Fibroblast of skin of left quadriceps (primary cell): ENCODE measurements at regions not wholly inside any gene's neighbourhood (a gene's known extent, or its start where the extent isn't known, plus 50 kb on each side); places are given as distances from the start of the nearest gene placed in this dataset.
"Not testable (repeated sequence)": the region's sequence is repeated elsewhere in the genome, so short reads cannot be mapped to it uniquely, and the experiment has no call there.

Experiments
- DNase-seq, 2 experiments: peaks; one replicate each; pipeline ENCODE4 v3.0.0-alpha.2; 2013; ENCODE audit warnings: low read depth in 2 of 2

DNA sequence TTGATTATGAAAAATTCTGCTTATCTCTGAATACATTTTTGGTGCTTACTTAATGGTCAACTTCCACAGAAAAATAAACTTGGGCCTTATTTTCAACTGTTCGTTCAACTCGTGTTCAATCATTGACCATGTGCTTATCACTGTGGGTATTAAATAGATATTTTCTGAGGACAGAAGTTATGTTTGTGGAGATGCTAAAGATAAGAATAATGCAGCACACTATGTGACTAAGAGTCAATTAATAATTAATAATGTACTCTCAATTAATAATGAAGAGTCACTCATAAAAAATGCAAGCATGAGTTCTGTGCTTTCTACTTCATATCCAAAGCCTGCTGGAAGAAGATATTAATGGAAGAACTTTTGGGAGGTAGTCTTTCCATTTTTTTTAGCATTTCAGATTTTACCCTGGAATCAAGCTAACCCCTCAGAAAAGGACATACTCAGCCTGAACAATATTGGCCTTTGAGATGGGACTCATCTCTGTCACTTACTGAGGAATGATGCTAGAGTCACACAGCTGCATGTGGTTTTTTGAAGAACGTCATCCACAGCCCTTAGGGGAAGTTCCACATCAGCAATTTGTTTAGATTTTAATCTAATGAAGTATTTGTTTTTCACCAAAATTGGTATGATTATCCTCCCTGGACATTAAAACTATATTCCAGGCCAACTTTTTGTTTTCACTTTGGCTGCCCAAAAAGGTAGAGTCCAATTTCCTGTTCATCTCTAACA is 191.9 kb upstream of the CRIM1 start:
- DNase-seq: no peak

- DNase-seq: not testable (repeated sequence)
These were observed 198.5 kb upstream of the CRIM1 start for GRCh38 chr2:36157093-36157492.

DNA sequence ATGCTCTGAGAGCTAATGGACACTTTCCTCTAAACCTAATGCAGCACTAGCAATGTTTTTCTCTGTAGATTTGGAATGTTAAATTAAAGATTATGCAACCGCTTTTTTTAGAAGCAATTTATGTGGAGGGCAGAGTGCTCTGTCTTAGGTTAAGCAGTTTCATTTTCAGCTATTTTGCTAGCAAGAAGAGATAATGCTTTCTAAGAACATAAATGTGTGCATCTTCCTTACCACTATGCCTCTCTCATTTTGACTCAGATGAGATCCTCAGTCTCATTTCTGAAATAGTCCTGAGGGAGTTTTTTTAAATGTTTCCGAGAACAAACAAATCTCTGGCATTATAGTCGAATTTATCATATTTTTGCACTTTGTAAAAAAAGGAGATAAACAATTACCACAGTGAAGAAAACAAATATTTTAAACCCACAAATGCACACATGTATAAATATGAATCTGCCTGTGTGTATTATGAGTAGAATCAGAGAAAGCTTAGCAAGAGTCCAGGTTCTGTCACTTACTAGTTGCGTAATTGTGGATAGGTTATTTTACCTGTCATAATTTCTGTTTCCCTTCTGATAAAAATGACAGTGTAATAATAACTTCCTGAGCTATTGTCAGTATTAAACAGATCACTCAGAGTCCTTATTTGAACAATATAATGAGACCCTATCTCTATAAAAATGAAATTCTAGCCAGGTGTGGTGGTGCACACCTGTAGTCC is 207.7 kb upstream of the CRIM1 start:
- no peak for DNase-seq

- no peak for DNase-seq
These were observed 208.8 kb upstream of the CRIM1 start for GRCh38 chr2:36146765-36147164.

DNA sequence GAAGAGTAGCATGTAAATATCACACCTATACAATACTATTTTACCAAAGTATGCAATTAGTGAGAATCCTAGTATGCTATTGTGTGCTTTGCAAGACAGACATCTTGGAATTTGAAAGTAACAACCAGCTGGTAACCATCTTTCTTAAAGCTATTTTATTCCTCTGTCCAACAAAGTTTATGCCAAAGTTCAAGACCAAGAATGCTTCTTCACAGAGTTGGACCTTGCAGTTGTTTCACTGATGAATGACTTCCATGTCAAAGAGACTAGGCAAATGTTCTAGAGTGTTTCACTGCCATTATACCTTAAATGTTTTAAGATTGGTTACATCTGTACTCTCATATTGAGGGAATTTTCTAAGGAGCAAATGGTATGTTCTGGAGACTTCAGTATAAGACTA is 215.2 kb upstream of the CRIM1 start:
- no peak for DNase-seq

DNA sequence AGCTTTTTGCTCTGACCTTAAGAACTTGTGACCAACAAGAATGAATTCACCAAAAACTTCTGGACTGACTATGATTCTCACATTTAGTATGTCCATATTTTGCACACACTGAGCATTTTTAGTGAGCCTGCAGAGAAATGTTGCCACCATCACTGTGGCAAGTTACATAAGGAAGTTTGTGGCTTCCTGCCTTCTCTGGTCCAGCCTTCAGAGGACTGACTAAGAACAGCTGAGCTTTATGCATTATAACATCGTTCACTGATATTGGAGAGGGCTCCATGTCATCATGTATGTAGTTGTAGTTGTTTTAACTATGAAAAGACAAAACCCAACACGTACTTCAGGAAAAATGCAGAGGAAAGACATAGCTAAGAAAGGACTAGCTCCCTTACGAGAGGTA is 218.0 kb upstream of the CRIM1 start:
- DNase-seq: no peak

GRCh38 chr2:36134281-36134680 is 221.3 kb upstream of the CRIM1 start:
- no peak for DNase-seq

GRCh38 chr2:36128359-36128758 is 227.2 kb upstream of the CRIM1 start:
- DNase-seq: no peak

DNA sequence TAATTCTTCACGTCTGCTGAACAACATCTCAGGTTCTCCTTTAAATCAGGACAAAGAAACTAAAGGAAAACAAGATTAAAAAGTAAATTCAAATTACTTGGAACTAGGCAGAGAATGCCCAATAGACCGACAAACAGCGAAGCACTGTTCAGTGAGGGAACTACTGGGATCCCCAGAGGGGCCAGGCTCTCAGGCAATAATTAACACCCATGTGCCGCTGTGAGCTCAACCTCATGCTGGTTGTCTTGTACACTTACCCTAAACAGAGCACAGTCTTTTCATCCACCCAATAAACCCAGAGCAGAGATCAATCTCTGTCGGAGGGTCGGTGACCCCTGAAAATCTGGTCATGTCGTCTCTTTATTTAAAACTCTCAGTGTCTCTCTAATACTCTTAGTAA is 229.9 kb upstream of the CRIM1 start:
- DNase-seq: no peak

GRCh38 chr2:36123995-36124394 is 231.6 kb upstream of the CRIM1 start:
- DNase-seq: no peak

DNA sequence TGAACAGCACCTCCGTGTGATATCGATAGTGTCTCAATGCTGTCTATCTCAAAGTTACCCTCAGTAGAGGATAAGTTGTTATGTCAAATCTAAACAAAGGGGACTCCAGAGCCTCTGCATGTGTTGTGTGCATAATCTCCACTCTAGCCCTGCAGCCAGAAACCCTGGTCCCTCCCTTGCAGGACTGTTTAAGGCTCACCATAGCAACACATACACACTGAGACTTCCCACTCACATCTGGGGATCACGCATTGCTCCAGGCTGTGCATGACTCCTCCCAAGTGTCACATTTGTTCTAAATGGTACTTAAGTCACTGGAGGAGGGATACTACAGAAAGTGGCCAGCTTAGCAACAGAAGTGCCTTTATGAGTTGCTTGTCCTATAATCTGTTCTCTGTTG is 258.6 kb upstream of the CRIM1 start:
- no peak for DNase-seq

GRCh38 chr2:36091844-36092741 is 263.5 kb upstream of the CRIM1 start:
- not testable (repeated sequence) for DNase-seq

- DNase-seq: no peak
These were observed 266.8 kb upstream of the CRIM1 start for GRCh38 chr2:36088716-36089328.

GRCh38 chr2:36087344-36087743 is 268.2 kb upstream of the CRIM1 start:
- no peak for DNase-seq

GRCh38 chr2:36079793-36080192 is 275.8 kb upstream of the CRIM1 start:
- no peak for DNase-seq

GRCh38 chr2:36074008-36074407 is 281.6 kb upstream of the CRIM1 start:
- DNase-seq: no peak

DNA sequence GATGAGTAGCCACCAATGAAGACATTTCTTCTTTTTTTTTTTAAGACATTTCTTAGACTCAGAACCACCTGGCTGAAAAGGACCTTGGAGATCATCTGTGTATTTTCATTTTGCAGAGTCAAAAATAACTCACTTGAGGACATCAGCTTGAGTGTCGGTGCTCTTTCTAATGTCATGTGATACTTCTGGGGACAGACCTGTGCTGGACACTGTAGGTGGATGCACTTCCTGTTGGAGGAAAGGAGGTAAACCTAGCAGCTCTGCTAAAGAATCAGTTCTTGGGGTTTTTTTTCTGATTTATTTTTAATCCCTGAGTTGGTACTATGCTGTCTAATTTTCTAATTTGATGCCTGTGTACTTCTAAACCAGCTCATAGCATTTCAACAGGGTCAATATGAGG is 283.9 kb upstream of the CRIM1 start:
- DNase-seq: no peak

GRCh38 chr2:36069074-36069473 is 286.5 kb upstream of the CRIM1 start:
- no peak for DNase-seq

DNA sequence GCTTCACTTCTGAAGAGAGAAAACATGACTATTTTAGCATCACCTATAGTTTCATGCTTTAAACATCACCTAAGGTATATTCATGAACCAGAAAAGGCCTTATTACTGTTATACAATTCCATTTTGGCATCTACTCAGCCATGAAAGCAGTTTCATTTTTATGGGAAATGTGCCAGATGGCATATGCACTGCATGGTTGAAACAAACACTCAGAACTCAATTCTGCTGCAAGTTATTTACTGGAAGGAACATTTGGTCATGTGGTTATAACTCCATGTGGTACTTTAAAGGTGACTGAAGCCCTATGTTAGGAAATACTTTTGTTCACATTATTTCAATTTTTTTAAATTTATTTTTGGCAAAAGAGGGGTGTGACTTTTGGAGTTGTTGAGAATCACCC is 287.5 kb upstream of the CRIM1 start:
- no peak for DNase-seq

DNA sequence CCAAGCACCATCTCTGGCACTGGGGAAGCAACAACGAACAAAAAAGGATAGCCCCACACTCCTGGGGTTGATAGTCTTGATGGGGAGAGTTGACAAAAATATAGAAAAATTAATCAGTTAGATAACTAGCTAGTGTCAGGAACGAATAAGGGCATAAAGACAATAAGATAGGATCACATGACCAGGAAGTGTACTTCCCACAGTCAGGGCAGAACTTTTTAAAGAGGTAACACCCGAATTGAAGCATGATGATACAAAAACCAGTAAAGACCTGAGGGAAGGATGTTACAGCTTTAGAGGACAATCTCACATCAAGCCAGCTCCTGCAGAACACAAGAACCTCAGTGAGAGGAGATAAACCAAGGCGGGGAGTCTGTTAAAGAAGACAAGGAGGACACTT is 295.4 kb upstream of the CRIM1 start:
- DNase-seq: no peak

DNA sequence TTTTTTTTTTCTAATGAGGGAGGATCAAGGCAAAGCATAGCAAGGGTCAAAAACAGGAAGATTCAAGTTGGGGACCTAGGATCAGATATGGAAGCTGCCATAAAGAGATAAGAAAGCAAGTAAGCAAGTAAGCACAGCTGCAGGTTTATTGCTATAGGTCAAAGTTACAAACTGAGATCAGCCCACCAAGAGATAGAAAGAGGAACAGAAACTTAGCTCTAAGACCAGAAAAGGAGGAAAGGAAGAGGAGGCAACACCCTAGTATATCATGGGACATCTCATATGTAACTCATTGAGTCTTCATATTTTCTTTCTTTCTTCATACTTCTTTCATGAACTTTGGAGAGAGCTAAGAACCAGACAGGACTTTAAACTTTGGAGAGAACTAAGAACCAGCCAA is 295.9 kb upstream of the CRIM1 start:
- no peak for DNase-seq

GRCh38 chr2:36058953-36059352 is 296.6 kb upstream of the CRIM1 start:
- no peak for DNase-seq
